ENCODE measurements at regions not wholly inside any gene's neighbourhood (a gene's known extent, or its start where the extent isn't known, plus 50 kb on each side); places are given as distances from the start of the nearest gene placed in this dataset.
A peak's percentile ranks its signal among the peaks of the same experiment; 100 is the strongest.
"Not testable (repeated sequence)": the region's sequence is repeated elsewhere in the genome, so short reads cannot be mapped to it uniquely, and the experiment has no call there.

GRCh38 chr11:110347660-110348059, 51.2 kb upstream of the RDX start:
- DNase-seq (ENCODE audit: low spot score), result no peak

GRCh38 chr11:110349138-110349996, 53.0 kb upstream of the RDX start:
- DNase-seq (ENCODE audit: low spot score), result no peak

GRCh38 chr11:110349997-110350383, 53.6 kb upstream of the RDX start:
- DNase-seq (ENCODE audit: low spot score), result not testable (repeated sequence)

- peak; percentile 42 for DNase-seq (ENCODE audit: low spot score)
Observed at GRCh38 chr11:110355011-110355744, 58.8 kb upstream of the RDX start.

GRCh38 chr11:110356762-110357671, 60.6 kb upstream of the RDX start:
- DNase-seq (ENCODE audit: low spot score), result peak; percentile 56

GRCh38 chr11:110358336-110358735, 61.9 kb upstream of the RDX start:
- no peak for DNase-seq (ENCODE audit: low spot score)

GRCh38 chr11:110360781-110361408, 64.5 kb upstream of the RDX start:
- DNase-seq (ENCODE audit: low spot score), result not testable (repeated sequence)

- no peak for DNase-seq (ENCODE audit: low spot score)
Observed at GRCh38 chr11:110362971-110363509, 66.6 kb upstream of the RDX start.

GRCh38 chr11:110366291-110366690, 63.5 kb upstream of the FDX1 start:
- DNase-seq (ENCODE audit: low spot score), result peak; percentile 70

- no peak for DNase-seq (ENCODE audit: low spot score)
Observed at GRCh38 chr11:110367571-110367970, 62.2 kb upstream of the FDX1 start.

GRCh38 chr11:110371084-110371483, 58.7 kb upstream of the FDX1 start:
- DNase-seq (ENCODE audit: low spot score), result no peak

GRCh38 chr11:110373051-110373702, 56.6 kb upstream of the FDX1 start:
- DNase-seq (ENCODE audit: low spot score), result no peak

- peak; percentile 17 for DNase-seq (ENCODE audit: low spot score)
Observed at GRCh38 chr11:110374921-110375320, 54.8 kb upstream of the FDX1 start.

GRCh38 chr11:110375351-110375750, 54.4 kb upstream of the FDX1 start:
- no peak for DNase-seq (ENCODE audit: low spot score)

GRCh38 chr11:110376021-110376420, 53.7 kb upstream of the FDX1 start:
- no peak for DNase-seq (ENCODE audit: low spot score)

GRCh38 chr11:110376711-110377324, 52.9 kb upstream of the FDX1 start:
- peak; percentile 82 for DNase-seq (ENCODE audit: low spot score)

GRCh38 chr11:110377434-110377833, 52.3 kb upstream of the FDX1 start:
- no peak for DNase-seq (ENCODE audit: low spot score)

- no peak for DNase-seq (ENCODE audit: low spot score)
Observed at GRCh38 chr11:110379261-110379660, 50.5 kb upstream of the FDX1 start.

GRCh38 chr11:110379936-110380335, 49.8 kb upstream of the FDX1 start:
- DNase-seq (ENCODE audit: low spot score), result no peak

Measured in umbilical cord (tissue), 1 donor.